AG04449 (cell line): ENCODE measurements at regions not wholly inside any gene's neighbourhood (a gene's known extent, or its start where the extent isn't known, plus 50 kb on each side); places are given as distances from the start of the nearest gene placed in this dataset.

Experiments used
- CTCF ChIA-PET: fragments of 350-600 bp; formaldehyde crosslinking; extraction: SDS; loops from one replicate; lab custom pipeline; 2021; ENCODE audit warnings: antibody characterized with exemption; lab: Yijun Ruan, JAX
- POLR2A ChIA-PET: fragments of 400-600, 350-600 bp; formaldehyde crosslinking; extraction: SDS; loops from one replicate; lab custom pipeline; 2020; ENCODE audit warnings: antibody characterized with exemption, inconsistent platforms; lab: Yijun Ruan, JAX
- DNase-seq: peaks from one replicate; pipeline ENCODE4 v3.0.0-alpha.2; 2010; ENCODE audit warnings: low read depth, low spot score
- H3K4me3 ChIP-seq: 2 replicates; pipeline ENCODE4 v1.5.1; 2011; ENCODE audit warnings: low read depth, mild to moderate bottlenecking, control low read depth, low read length
- CTCF ChIP-seq: IDR thresholded peaks from one replicate; pipeline ENCODE4 v1.5.1; 2011; ENCODE audit warnings: mild to moderate bottlenecking, moderate library complexity, low read length, control low read depth, inconsistent platforms; ENCODE audit not compliant: insufficient read depth; ENCODE audit errors: missing control alignments

GRCh38 chr6:141848029-141848890, 284.5 kb upstream of the GJE1 start:
- H3K4me3 ChIP-seq = no peak overlapping the region
- POLR2A ChIA-PET = no interaction called here
- no peak for TF ChIP-seq CTCF
- CTCF ChIA-PET = no interaction called here
- DNase-seq = no peak

GRCh38 chr6:141846639-141847038, 286.1 kb upstream of the GJE1 start:
- H3K4me3 ChIP-seq = no peak overlapping the region
- ChIA-PET CTCF (no interaction called here), POLR2A (no interaction called here)
- no peak for TF ChIP-seq CTCF
- DNase-seq = no peak

GRCh38 chr6:141843178-141843834, 289.4 kb upstream of the GJE1 start:
- DNase-seq = no peak
- ChIA-PET POLR2A (no interaction called here), CTCF (no interaction called here)
- TF ChIP-seq CTCF = no peak
- H3K4me3 ChIP-seq = no peak overlapping the region

GRCh38 chr6:141833001-141833655, 299.6 kb upstream of the GJE1 start:
- ChIA-PET POLR2A (no interaction called here), CTCF (no interaction called here)
- no peak for TF ChIP-seq CTCF
- DNase-seq = no peak
- no peak overlapping the region for H3K4me3 ChIP-seq

- no peak for TF ChIP-seq CTCF
- CTCF ChIA-PET = interaction anchor here (1.0 kb wide), 1 partner anchor 10 kb away, joined by 3 read pairs; no protein-coding TSS in a partner anchor
- DNase-seq = no peak
- H3K4me3 ChIP-seq = no peak overlapping the region
- POLR2A ChIA-PET = no interaction called here
Measured at GRCh38 chr6:141830530-141830929, 302.2 kb upstream of the GJE1 start.
